Heart left ventricle (tissue), 16 donors: ENCODE measurements at regions not wholly inside any gene's neighbourhood (a gene's known extent, or its start where the extent isn't known, plus 50 kb on each side); places are given as distances from the start of the nearest gene placed in this dataset.

Source experiments
- ATAC-seq, 4 donors: fragments of 200-7000 bp; cut with Tn5 transposase; one replicate each; pipeline ENCODE4 v1.9.1; 2020 to 2022; ENCODE audit warnings: moderate library complexity in 4 of 4, mild to moderate bottlenecking in 3 of 4, moderate number of reproducible peaks in 1 of 4
- DNase-seq, 5 donors: peaks; one replicate each; pipeline ENCODE4 v3.0.0-alpha.2; 2020
- H3K27ac ChIP-seq, 12 donors: fragments of 200-600 bp; sonication (generic) in 4 of 12; one replicate each; pipeline versions ENCODE4 v1.5.0 to v1.8.0; 2016 to 2022; ENCODE audit warnings: mild to moderate bottlenecking in 2 of 12
- H3K27me3 ChIP-seq, 9 donors: fragments of 200-600 bp; sonication (generic) in 2 of 9; one replicate each; pipeline versions ENCODE4 v1.5.1 to v1.8.0; 2016 to 2022; ENCODE audit warnings: mild to moderate bottlenecking in 3 of 9
- H3K36me3 ChIP-seq, 9 donors: fragments of 200-600 bp; sonication (generic) in 2 of 9; one replicate each; pipeline versions ENCODE4 v1.5.0 to v1.8.0; 2018 to 2022; ENCODE audit warnings: mild to moderate bottlenecking in 2 of 9
- H3K4me1 ChIP-seq, 12 donors: fragments of 200-600 bp; sonication (generic) in 4 of 12; one replicate each; pipeline versions ENCODE4 v1.5.0 to v1.8.0; 2016 to 2022; ENCODE audit warnings: mild to moderate bottlenecking in 3 of 12
- H3K4me3 ChIP-seq, 12 donors: fragments of 200-600 bp; sonication (generic) in 4 of 12; one replicate each; pipeline versions ENCODE4 v1.5.0 to v1.8.0; 2017 to 2022; ENCODE audit warnings: mild to moderate bottlenecking in 9 of 12, moderate library complexity in 4 of 12
- H3K9me3 ChIP-seq, 12 donors: fragments of 200-600 bp; sonication (generic) in 4 of 12; one replicate each; pipeline versions ENCODE4 v1.5.0 to v1.8.0; 2016 to 2022; ENCODE audit warnings: mild to moderate bottlenecking in 1 of 12
- POLR2A ChIP-seq, 2 donors: fragments of 450-650 bp; IDR thresholded peaks; one replicate each; pipeline ENCODE4 v1.6.1; 2017; ENCODE audit warnings: antibody characterized with exemption in 2 of 2, mild to moderate bottlenecking in 2 of 2, moderate library complexity in 2 of 2
- whole genome bisulfite sequencing, 4 donors: extraction: QIAGEN DNeasy Blood & Tissue Kit in 2 of 4; methylation state at CpG; one replicate each; pipeline versions ENCODE4 v1.1.5 to v1.1.7; 2013 to 2018; 5-methylcytosine and 5-hydroxymethylcytosine counted together
- intact Hi-C, 10 donors: fragments of 100-400 bp; cut with DNase I; formaldehyde crosslinking; loops; one replicate each; pipeline versions ENCODE4 v1.11.1 to v1.14.2; 2022
- TF ChIP-seq, protein P1 (sequence below), 12 donors: fragments of 200-600 bp; sonication (generic) in 4 of 12; IDR thresholded peaks; one replicate each; pipeline versions ENCODE4 v1.5.0 to v1.8.0; 2018 to 2022; ENCODE audit warnings: antibody characterized with exemption in 12 of 12, mild to moderate bottlenecking in 5 of 12
- donor health status: ischemic (EF 13 %, LVEDD 7.1; RV severe dilation, severe dysfunction).
- donor health status: healthy with polysubstance abuse.
- donor health status: DM: no; HTN: yes; CAD: no.
- donor health status: DM: no; HTN: no; CAD: no.
- donor health status: ischemic (EF 25% LVEDD 6.9; RV normal size, moderate dysfunction).
- donor health status: ischemic (EF 25% LVEDD 5.7; RV mildly dilated, moderate dysfunction).
- donor health status: healthy.
- donor health status: DM: yes; HTN: yes; CAD: no.
- donor health status: ischemic (EF 35%, LVEDD 5.7; RV mildly dilated, moderate dysfunction).
- donor health status: nonischemic (EF 11% LVEDD 7.7; RV severe dilation, severe dysfunction).
- donor health status: DM: yes; HTN: yes; CAD: no.
- donor health status: PGD.
- donor health status: ischemic (EF 29% LVEDD 5.4; RV normal size, mild dysfunction).
- donor health status: nonischemic (EF 23%, LVEDD 6.1; RV moderate dilation, normal function).

DNA sequence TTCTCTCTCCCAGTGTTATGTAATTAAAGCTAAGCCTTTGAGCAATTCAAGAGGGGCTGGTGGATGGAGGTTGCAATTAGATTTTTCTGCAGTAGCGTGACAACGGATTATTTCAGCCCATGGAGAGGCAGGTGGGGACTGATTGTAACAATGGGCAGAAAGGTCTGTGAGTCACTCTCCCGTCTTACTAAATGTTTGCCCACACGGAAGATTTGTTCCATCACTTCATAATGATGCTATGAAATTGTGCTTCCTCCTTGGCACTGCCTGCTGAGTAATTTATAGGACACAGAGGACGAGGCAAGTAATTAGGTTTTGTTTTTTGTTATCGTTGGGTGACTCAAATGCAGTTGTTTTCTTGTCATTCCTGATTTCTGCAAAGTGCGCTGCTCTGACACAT, 594.5 kb upstream of the DPP6 start:
- Histone ChIP-seq H3K27me3 (peaks cover 0 to 4% (median 0%) of the 10 kb centered on the region in 9 donors), H3K4me3 (no peak overlapping the region), H3K9me3 (peaks cover 0 to 9% (median 2%) of the 10 kb centered on the region in 12 donors), H3K36me3 (no peaks in the 10 kb centered on the region), H3K4me1 (no peaks in the 10 kb centered on the region), H3K27ac (no peak overlapping the region)
- intact Hi-C loops: no loop called here
- ATAC-seq: no peak
- TF ChIP-seq, protein P1, sequence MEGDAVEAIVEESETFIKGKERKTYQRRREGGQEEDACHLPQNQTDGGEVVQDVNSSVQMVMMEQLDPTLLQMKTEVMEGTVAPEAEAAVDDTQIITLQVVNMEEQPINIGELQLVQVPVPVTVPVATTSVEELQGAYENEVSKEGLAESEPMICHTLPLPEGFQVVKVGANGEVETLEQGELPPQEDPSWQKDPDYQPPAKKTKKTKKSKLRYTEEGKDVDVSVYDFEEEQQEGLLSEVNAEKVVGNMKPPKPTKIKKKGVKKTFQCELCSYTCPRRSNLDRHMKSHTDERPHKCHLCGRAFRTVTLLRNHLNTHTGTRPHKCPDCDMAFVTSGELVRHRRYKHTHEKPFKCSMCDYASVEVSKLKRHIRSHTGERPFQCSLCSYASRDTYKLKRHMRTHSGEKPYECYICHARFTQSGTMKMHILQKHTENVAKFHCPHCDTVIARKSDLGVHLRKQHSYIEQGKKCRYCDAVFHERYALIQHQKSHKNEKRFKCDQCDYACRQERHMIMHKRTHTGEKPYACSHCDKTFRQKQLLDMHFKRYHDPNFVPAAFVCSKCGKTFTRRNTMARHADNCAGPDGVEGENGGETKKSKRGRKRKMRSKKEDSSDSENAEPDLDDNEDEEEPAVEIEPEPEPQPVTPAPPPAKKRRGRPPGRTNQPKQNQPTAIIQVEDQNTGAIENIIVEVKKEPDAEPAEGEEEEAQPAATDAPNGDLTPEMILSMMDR (IDR thresholded peaks at IDR 0.05): no peak
- WGBS, 4 donors: 69 to 72% (median 71%) methylated on average over 7 of the region's 7 CpGs
- DNase-seq: no peak

DNA sequence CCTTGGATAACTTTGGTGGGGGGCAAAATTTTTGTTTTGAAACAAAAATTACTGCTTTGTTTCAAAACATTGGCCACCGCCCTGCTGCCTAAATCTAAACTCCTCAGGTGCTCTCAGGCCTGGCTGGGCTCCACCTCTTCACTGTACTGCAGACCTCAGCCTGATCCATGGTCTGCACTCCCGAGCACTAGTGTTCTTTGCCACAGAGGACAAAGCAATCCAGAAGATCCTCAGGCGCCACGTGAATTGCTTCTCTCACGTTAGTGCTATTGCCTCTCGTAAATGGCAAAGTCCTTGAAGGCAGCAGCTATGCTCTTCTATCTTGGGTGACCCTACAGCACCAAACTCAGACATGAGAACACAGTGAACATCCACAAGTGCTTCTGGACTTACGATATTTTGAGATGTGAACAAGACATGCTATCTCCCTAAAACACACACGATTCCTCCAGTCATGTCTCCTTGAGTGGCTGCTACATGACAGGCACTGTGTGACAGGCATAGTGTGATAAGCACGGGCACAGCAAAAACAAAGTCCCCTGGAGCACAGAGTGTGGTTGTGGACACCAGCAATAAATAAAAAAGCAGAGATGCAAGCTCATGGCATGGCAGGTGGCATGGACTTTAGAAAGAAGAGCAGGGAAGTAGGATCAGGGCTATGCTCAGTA, 582.1 kb upstream of the DPP6 start:
- no peaks in the 10 kb centered on the region for H3K36me3 ChIP-seq
- intact Hi-C loops: loop anchor here in 1 of 10 donors (5.0 kb wide), 1 partner anchor 52 kb away; no protein-coding TSS in a partner anchor
- WGBS, 4 donors: 42 to 51% (median 48%) methylated on average over 5 to 9 of the region's 9 CpGs
- no peak for DNase-seq
- TF ChIP-seq, protein P1 (IDR thresholded peaks at IDR 0.05): no peak
- TF ChIP-seq POLR2A (IDR thresholded peaks at IDR 0.05): no peak
- peak; percentile 22 to 63 (median 42) for ATAC-seq
- H3K27ac ChIP-seq: no peak overlapping the region
- no peak overlapping the region for H3K4me3 ChIP-seq
- H3K4me1 ChIP-seq: peaks cover 0 to 4% (median 0%) of the 10 kb centered on the region in 12 donors
- H3K9me3 ChIP-seq: no peaks in the 10 kb centered on the region
- H3K27me3 ChIP-seq: peaks cover 0 to 5% (median 0%) of the 10 kb centered on the region in 9 donors

DNA sequence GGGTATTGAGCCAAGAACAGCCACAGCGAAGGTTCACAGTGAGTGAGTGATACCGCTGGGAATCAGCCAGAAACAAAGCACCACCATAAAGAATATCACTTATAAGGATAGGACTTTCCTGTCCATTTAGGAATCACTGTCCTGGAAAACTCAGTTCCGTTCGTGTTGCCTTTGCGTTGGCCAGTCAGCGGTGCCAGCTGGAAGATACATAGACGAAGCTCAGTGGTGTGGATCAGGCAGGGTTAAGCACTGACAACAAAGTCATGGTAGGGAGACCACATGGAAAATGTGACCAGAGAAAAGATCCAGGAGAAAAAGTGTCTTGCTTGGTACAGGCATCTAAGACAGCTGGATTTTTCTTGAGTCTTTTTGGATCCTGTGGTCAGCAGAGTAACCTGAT, 579.7 kb upstream of the DPP6 start:
- DNase-seq: no peak
- H3K36me3 ChIP-seq: no peaks in the 10 kb centered on the region
- peaks cover 0 to 4% (median 0%) of the 10 kb centered on the region in 12 donors for H3K4me1 ChIP-seq
- peak overlapping the region in 1 of 12 donors; percentile 22 for H3K27ac ChIP-seq
- TF ChIP-seq POLR2A (IDR thresholded peaks at IDR 0.05): no peak
- TF ChIP-seq, protein P1 (IDR thresholded peaks at IDR 0.05): no peak
- no peaks in the 10 kb centered on the region for H3K9me3 ChIP-seq
- peaks cover 0 to 5% (median 0%) of the 10 kb centered on the region in 9 donors for H3K27me3 ChIP-seq
- intact Hi-C loops: loop anchor here in 1 of 10 donors (5.0 kb wide), 1 partner anchor 50 kb away; no protein-coding TSS in a partner anchor
- no peak overlapping the region for H3K4me3 ChIP-seq
- 85 to 91% (median 87%) methylated on average over 7 of the region's 7 CpGs for WGBS, 4 donors
- ATAC-seq: no peak

GRCh38 chr7:153473185-153473584, 579.0 kb upstream of the DPP6 start:
- WGBS, 4 donors: 28 to 42% (median 39%) methylated on average over 1 of the region's 1 CpG
- H3K36me3 ChIP-seq: no peaks in the 10 kb centered on the region
- TF ChIP-seq POLR2A (IDR thresholded peaks at IDR 0.05): no peak
- TF ChIP-seq, protein P1 (IDR thresholded peaks at IDR 0.05): no peak
- intact Hi-C loops: loop anchor here in 1 of 10 donors (5.0 kb wide), 1 partner anchor 49 kb away; no protein-coding TSS in a partner anchor
- peak overlapping the region in 1 of 12 donors; percentile 22 for H3K27ac ChIP-seq
- peaks cover 0 to 4% (median 0%) of the 10 kb centered on the region in 12 donors for H3K4me1 ChIP-seq
- H3K27me3 ChIP-seq: peaks cover 0 to 5% (median 0%) of the 10 kb centered on the region in 9 donors
- DNase-seq (peak in 1 of 5 donors; percentile 36), ATAC-seq (peak in 3 of 4 donors; percentile 47 to 60 (median 55))
- no peaks in the 10 kb centered on the region for H3K9me3 ChIP-seq
- no peak overlapping the region for H3K4me3 ChIP-seq
